ENCODE measurements at regions not wholly inside any gene's neighbourhood (a gene's known extent, or its start where the extent isn't known, plus 50 kb on each side); places are given as distances from the start of the nearest gene placed in this dataset.

GRCh38 chr11:109552376-109552775, 130.4 kb downstream of the C11orf87 start:
- TF ChIP-seq POLR2AphosphoS5 (IDR thresholded peaks at IDR 0.05; ENCODE audit: low read length) (no peak), RAD51 (IDR thresholded peaks at IDR 0.05) (no peak), CTCF (IDR thresholded peaks at IDR 0.05 in 2 of 3, conservative IDR thresholded peaks at IDR 0.05 in 1 of 3; ENCODE audit: control insufficient read depth in 2 of 3, extremely low read depth in 1 of 3, insufficient read depth in 1 of 3, low read depth in 3 of 3, low read length in 3 of 3) (no peak), EP300 (IDR thresholded peaks at IDR 0.05; ENCODE audit: borderline replicate concordance in 1 of 2, control insufficient read depth in 1 of 2, low read depth in 2 of 2, low read length in 2 of 2) (no peak), EZH2 (IDR thresholded peaks at IDR 0.05; ENCODE audit: borderline replicate concordance, control insufficient read depth, low read depth, low read length) (no peak), POLR2A (IDR thresholded peaks at IDR 0.05; ENCODE audit: low read depth, low read length) (no peak), SMC3 (IDR thresholded peaks at IDR 0.05; ENCODE audit: borderline replicate concordance, low read length) (no peak), CEBPB (IDR thresholded peaks at IDR 0.05; ENCODE audit: borderline replicate concordance in 1 of 2, low read depth in 2 of 2, low read length in 2 of 2) (no peak)
